ENCODE measurements at regions not wholly inside any gene's neighbourhood (a gene's known extent, or its start where the extent isn't known, plus 50 kb on each side); places are given as distances from the start of the nearest gene placed in this dataset.

- no peak for TF ChIP-seq CTCF (IDR thresholded peaks at IDR 0.05)
- TF ChIP-seq POLR2A (IDR thresholded peaks at IDR 0.05): no peak
Measured at GRCh38 chr6:73901311-73901710, 205.3 kb downstream of the CD109 start.
